Dermis microvascular lymphatic vessel endothelial cell (primary cell): ENCODE measurements at regions not wholly inside any gene's neighbourhood (a gene's known extent, or its start where the extent isn't known, plus 50 kb on each side); places are given as distances from the start of the nearest gene placed in this dataset.
"Not testable (repeated sequence)": the region's sequence is repeated elsewhere in the genome, so short reads cannot be mapped to it uniquely, and the experiment has no call there.

ENCODE experiments used
- DNase-seq, 2 donors: peaks; one replicate each; pipeline versions ENCODE4 v3.0.0 to v3.0.0-alpha.2; 2010; ENCODE audit warnings: low read depth in 2 of 2

GRCh38 chr9:79490657-79491248 is 81.0 kb upstream of the TLE4 start:
- no peak for DNase-seq

GRCh38 chr9:79492092-79493009 is 79.4 kb upstream of the TLE4 start:
- no peak for DNase-seq

GRCh38 chr9:79500196-79500864 is 71.4 kb upstream of the TLE4 start:
- DNase-seq = not testable (repeated sequence)

- DNase-seq = no peak
Observed at GRCh38 chr9:79501546-79501945, 70.2 kb upstream of the TLE4 start.

GRCh38 chr9:79507801-79508200 is 64.0 kb upstream of the TLE4 start:
- no peak for DNase-seq

GRCh38 chr9:79512251-79512650 is 59.5 kb upstream of the TLE4 start:
- no peak for DNase-seq
